HG02970 (cell line): ENCODE measurements at regions not wholly inside any gene's neighbourhood (a gene's known extent, or its start where the extent isn't known, plus 50 kb on each side); places are given as distances from the start of the nearest gene placed in this dataset.
A peak's percentile ranks its signal among the peaks of the same experiment; 100 is the strongest.
"Not testable (repeated sequence)": the region's sequence is repeated elsewhere in the genome, so short reads cannot be mapped to it uniquely, and the experiment has no call there.

Experiments used
- ATAC-seq: cut with Tn5 transposase; IDR thresholded peaks from one replicate; pipeline ENCODE4 v1.9.1; 2021; ENCODE audit warnings: mild to moderate bottlenecking, moderate library complexity, moderate number of reproducible peaks; ENCODE audit not compliant: unreplicated experiment, low FRiP score

DNA sequence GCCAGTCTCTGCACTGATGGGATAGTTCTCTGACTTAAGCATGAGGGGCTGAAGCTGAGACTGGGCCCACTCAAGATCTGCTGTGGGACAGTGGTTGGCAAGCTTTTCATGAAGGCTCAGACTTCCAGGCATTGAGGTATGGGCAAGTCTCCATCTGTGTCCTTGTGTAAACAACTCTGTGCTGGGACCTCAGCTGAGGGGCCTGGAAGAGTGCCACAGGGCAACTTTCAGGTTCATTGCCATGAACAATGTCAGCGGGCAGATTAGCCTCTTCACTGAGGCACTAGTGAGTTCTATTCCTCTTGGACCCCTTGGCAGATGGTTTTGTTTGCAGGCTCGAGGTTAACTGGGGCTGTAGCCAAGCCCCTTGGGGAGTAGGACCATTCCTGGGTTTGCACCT is 127.1 kb downstream of the MRPS30 start:
- ATAC-seq: no peak

DNA sequence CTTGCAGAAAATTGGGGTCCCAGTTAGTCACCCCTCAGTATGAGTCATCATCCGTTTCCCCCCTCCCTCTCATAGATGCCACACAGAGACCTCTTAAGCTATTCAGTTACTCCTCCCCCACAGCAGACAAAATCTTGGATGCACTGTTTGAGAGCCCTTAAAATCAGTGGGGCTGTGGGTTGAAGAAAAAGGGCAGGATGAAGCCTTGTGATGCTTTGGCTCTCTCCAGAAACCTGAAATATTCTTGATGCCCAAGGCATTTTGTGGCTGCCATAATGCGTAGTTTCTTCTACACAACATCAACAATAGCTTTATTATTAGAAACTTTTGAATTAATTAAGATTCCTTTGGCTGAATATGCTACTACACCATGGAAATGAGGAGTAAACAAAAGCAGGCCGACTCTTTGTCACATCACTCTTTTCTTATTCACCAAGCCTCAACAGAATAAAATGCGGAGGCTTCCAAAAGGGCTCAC is 133.8 kb downstream of the MRPS30 start:
- no peak for ATAC-seq

DNA sequence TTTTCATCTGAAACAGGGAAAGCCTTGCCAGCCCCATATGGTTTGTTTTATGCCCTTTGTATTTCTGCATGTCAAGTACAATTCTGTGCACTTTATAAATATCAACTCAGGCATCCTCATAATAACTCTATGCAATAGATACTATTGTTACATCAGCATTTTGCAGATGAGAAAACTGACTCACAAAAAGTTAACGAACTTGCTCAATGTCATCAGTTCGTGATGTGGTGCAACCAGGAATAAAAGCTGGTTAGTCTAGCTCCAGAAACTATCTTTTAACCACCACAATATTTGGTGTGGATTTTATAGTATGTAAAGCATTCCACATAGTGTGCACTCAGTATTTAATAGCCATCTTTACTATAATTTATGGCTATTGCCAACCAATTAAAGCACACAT is 134.9 kb downstream of the MRPS30 start:
- no peak for ATAC-seq

DNA sequence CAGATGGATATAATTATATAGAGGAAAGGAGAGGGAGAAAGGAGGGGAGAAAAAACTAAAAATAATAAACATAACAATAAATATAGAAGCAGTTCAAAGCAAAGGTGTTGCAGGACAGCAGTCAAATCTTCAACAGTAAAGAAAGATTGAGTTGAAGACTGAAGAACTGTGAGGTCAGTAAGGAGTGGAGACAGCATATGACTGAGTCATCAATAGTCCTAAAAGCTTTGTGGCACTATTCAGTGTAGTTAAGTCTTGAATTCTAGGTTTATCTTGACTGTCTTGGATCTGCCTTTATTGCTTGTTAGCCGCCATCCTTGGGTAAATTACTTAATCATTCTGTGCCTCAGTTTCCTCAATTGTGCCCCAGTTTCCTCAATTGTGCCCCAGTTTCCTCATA is 137.0 kb downstream of the MRPS30 start:
- ATAC-seq: no peak

DNA sequence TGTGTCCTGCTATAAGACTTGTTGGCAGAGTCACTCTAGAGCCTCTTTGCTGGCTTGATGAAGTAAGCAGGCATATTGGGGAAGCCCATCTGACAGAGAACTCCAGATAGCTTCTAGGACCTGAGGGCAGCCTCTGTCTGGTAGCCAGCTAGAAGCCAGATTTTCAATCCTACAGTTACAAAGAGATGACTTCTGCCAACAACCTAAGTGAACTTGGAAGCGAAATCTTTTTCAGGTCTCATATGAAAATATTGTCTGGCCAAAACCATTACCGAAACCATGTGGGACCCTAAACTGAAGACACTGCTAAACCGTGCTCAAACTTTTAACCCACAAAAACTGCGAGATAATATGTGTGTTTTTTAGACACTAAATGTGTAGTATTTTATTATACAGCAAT is 140.9 kb downstream of the MRPS30 start:
- ATAC-seq: no peak

DNA sequence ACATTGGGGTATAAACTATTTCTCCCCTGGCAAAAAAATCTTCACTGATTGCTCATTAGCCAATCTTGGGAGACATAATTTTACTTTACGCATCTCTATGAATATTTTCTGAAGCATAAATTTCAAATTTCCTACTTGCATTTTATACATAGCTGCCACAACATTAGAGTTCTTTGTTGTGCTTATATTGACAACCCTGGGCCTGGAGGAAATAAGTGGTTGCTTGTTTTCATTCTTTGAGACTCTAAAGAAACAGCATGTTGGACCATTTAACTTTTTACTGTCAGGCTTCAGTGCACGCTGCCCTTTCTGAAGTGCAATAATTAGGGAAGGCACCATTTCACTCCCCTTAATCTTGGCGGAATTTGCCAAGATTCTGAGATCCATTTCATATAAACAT is 142.6 kb downstream of the MRPS30 start:
- ATAC-seq: no peak

DNA sequence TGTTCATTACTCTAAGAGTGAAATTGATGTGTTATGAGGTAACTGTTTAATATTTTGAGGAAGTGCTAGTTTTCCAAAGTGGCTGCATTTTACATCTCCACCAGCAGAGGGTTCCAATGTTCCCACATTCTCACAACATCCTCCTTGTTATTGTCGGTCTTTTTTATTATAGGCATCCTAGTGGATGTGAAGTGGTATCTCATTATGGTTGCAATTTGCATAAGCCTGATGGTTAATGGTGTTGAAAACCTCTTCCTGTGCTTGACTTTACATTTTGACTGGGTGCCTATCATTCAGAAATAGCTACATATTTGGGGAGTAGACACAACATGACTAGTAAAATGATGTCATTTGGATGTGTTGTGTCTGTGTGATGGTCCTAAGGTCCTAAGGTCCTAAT is 143.6 kb downstream of the MRPS30 start:
- ATAC-seq: peak; percentile 75

DNA sequence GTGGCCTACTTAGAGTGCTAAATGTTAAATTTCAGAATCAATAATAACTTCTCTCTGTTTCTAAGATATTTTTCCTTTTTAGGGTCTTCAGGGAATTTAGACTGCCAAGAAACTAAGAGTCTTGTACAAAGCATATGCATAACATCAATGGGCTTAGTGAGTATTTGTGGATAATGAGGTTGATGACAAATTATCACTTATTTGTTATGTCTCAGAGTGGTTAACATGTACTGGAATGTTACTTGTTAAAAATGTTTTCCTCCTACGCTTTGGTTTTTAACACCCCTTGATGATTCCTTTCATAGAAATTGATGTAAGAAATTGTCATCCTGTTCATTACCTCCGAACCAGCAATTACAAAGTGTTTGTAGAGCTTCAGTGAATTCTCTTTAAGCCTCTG is 144.3 kb downstream of the MRPS30 start:
- no peak for ATAC-seq

DNA sequence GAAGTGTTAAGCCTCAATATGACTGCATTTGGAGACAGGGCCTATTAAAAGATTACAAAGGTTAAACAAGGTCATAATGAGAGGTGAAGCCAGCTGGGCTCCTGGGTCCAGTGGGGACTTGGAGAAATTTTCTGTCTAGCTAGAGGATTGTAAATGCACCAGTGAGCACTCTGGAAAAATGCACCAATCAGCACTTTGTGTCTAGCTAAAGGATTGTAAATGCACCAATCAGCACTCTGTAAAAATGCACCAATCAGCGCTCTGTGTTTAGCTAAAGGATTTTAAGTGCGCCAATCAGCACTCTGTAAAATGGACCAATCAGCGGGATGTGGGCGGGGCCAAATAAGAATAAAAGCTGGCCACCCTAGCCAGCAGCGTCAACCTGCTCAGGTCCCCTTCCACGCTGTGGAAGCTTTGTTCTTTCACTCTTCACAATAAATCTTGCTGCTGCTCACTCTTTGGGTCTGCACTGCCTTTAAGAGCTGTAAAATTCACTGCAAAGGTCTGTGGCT is 150.3 kb downstream of the MRPS30 start:
- ATAC-seq: not testable (repeated sequence)

DNA sequence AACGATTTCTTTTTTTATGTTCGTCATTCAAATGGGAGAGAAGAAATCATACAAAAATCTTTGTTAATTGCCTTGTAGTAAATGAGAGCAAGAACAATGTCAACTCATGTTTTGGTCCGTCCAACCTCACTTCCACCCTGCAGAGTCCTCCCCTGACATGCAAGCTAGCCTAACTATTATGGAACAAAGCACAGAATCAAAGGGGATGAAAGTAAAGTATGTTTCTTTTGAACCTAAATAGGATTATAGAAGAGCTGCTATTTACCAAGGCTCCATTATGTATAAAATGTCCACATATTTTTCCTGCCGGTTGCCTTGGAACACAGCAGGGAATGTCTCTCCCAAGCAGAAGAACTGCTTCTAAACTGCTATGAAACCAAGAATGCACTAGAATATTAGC is 161.1 kb downstream of the MRPS30 start:
- no peak for ATAC-seq

DNA sequence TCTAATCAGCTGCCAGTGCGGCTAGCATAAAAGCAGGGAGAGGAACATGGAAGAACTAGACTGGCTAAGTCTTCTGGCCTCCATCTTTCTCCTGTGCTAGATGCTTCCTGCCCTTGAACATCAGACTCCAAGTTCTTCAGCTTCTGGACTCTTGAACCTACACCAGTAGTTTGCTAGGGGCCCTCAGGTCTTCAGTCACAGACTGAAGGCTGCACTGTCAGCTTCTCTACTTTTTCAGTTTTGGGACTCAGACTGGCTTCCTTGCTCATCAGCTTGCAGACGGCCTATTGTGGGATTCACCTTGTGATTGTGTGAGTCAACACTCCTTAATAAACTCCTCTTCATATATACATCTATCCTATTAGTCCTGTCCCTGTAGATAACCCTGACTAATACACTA is 162.2 kb downstream of the MRPS30 start:
- ATAC-seq: not testable (repeated sequence)

DNA sequence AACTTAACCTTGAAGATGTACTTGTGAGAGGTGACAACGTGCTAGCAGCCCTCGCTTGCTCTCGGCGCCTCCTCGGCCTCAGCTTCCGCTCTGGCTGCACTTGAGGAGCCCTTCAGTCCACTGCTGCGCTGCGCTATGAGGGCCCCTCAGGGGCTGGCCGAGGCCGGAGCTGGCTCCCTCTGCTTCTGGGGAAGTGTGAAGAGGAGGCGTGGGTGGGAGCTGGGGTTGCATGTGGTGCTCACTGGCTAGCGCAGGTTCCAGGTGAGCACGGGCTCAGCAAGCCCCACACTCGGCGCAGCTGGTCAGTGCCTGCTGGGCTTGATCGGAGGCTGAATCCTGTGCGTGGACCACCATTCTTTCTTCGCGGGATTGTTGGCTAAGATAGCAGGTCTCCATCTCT is 166.1 kb downstream of the MRPS30 start:
- ATAC-seq: no peak

DNA sequence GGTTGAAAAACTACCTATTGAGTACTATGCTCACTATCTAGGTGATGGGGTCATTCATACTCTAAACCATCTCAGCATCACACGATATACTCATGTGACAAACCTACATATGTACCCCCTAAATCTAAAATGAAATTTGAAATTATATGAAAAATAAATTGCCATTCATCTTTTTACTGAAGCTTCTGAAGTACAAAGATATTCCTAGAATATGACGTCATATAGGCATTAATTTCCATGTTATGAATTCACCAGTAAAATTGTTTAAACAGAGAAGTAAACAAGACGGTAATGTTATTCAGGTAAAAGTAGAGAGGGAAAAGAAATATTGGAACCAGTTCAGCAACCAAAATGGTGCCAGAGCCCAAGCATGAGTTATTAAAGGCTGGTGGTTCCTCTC is 173.0 kb downstream of the MRPS30 start:
- ATAC-seq: no peak

DNA sequence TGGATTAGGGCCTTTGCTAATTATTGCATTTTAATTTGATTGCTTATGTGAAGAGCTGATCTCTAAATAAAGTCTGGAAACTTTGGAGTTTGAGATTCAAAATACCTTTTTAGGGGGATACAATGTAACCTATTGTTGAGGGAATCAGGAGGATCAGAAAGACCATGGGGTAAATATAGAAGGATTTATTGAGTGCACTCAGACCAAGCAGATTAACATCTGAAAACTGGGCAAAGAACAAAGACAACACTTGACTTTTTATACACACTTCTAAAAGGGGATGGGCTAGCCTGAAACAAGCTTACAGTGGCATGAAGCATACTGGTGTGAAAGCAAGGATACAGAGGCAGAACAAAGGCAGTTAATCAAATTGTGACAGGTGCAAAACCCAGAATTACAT is 174.3 kb downstream of the MRPS30 start:
- no peak for ATAC-seq

DNA sequence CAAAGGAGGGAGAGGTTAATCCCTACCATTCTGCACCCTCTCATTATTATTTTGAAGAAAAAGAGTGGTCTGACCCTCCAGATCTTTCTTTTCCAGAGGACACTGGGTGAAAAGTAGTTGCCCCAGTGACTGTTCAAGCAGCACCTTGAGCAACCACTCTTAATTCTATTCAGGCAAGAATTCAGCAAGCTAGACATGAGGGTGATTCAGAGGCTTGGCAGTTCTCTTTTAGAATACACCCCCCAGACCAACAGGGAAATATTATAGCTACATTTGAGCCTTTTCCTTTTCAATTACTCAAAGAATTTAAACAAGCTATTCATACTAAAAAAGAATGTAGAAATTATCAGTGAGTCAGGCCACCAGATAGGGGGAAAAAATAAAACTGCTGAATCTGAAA is 178.3 kb downstream of the MRPS30 start:
- ATAC-seq: no peak

DNA sequence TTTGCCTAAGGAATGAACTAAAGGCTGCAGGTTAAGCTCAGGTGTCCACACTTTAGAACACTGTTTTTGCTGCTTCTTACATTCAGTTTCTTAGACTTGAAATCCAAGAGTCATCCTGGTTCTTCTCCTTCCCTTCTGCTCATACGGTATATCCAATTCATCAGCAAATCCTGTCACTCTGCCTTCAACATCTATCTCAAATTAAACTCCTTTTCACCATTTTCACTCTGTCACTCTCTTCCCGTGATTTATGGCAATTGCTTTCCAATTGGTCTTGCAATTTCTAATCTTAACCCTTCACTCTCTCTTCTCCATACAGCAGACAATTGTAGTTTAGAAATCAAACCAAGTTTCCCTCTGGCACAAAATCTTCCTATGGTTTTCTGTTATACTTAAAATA is 182.9 kb downstream of the MRPS30 start:
- ATAC-seq: no peak

DNA sequence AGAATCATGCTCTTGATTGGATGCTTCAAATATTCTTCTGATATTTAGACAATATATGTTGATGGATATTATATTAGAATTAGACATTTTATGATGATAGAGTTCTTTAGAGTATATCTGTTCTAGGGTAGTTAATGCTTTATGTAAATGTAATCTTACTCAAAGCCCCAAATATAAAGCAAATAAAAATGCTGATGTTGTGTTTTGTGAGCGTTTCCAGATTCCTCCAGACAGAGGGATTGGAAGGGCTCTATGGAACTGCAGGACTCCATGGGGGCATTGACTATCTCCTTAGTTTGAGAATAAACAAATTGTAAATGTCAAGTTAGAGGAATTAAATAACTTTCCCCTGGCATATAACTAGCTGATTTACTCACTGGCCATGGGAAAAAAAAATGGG is 184.5 kb downstream of the MRPS30 start:
- no peak for ATAC-seq

DNA sequence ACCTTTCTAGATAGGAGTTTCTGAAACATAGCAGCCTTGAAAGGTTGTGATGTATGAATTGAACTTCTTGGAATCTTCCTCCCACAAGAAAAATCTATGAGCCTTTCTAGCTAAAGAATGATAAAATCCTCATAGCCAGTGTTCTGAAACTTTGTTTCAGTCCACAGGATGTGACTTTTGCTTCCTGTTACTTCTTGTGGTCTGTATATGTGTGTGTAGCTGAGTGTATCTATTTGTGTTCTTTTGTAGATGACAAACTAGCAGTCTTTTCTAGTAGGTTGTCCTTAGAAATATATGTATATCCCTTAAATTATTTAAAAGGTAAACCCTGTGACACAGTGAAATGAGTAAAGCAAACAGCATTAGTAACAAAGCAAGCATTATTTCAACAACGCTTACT is 188.8 kb downstream of the MRPS30 start:
- ATAC-seq: no peak

DNA sequence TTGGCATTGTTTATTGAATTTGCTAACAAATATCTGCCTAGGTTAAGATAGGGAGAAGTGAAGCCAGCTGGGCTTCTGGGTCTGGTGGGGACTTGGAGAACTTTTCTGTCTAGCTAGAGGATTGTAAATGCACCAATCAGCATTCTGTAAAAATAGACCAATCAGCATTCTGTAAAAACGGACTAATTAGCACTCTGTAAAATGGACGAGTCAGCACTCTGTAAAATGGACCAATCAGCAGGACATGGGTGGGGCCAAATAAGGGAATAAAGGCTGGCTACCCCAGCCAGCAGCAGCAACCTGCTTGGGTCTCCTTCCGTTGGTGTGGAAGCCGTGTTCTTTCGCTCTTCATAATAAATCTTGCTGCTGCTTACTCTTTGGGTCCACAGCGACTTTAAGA is 198.4 kb downstream of the MRPS30 start:
- ATAC-seq: not testable (repeated sequence)

DNA sequence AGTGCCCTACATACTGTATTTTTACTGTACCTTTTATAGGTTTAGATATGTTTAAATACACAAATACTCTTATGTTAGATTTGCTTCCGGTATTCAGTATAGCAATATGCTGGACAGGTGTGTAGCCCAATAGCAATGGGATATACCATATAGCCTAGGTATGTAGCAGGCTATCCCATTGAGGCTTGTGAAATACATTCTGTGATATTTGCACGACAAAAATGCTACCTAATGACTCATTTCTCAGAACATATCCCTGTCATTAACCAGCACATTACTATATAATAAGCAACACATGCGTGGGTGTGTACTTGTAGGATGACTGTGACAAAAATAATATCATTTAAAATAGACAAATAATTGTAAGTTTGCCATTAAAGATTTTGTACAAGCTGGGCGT is 208.8 kb downstream of the MRPS30 start:
- ATAC-seq: no peak

DNA sequence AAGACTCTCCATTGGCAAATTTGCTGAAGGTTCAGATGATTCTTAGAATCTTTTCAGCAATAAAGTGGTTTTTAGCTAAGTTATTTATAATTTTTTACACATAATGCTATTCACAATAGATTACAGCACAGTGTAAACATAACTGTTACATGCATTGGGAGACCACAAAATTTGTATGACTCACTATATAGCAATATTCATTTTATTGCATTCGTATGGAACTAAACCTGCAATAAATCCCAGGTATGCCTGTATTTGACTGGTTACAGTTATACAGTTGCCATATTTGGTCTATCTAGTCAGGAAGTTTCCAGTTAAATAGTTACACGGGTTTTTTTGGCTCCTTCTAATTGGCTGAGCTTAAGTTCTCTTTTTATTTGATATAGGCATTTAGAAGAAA is 220.8 kb downstream of the MRPS30 start:
- no peak for ATAC-seq

DNA sequence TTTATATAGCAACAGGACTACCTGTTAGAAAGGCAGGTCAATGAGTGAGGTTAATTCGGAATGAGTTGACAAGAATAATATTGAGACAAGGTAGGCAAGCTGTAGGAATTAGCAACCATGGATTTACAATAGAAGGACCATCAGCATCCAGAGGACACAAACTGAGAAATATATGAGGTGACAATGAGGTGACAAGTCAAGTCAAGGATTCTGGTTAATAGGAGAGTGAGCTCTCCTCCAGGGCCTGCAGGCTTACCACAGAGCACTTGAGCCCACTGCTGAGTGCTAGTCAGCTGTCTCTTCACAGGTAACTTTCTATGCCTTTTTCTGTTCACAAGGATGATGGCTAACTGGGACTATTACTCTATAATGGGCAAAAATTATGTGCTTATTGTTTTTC is 227.2 kb downstream of the MRPS30 start:
- no peak for ATAC-seq

DNA sequence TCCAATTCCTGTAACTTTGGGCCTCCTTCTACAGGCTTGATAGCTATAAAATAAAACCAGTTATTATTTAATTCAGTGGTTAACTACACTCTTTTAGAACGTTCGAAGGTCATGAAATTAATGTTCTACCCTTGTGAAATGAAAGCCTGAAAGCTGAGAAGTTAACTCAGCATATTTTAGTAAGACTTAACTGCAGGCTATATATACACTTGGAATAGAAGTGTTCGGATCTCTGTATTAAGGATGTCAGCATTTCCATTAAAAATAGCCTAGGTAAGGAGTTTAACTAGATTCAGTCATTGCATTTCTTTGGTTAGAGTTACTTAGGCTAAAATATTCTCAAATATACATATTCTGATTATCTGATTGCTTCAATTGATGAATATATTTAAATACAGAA is 229.2 kb downstream of the MRPS30 start:
- ATAC-seq: no peak
